Coronary artery (tissue), 2 donors: ENCODE measurements at regions not wholly inside any gene's neighbourhood (a gene's known extent, or its start where the extent isn't known, plus 50 kb on each side); places are given as distances from the start of the nearest gene placed in this dataset.

Experiments used
- DNase-seq: peaks from one replicate; pipeline ENCODE4 v3.0.0-alpha.2; 2017; ENCODE audit warnings: low spot score
- H3K27ac ChIP-seq, 2 donors: fragments of 200-600 bp; sonication (generic); one replicate each; pipeline ENCODE4 v1.5.1; 2016 to 2019
- H3K4me3 ChIP-seq: fragments of 200-600 bp; sonication (generic); 2 replicates; pipeline ENCODE4 v1.5.1; 2016; ENCODE audit warnings: mild to moderate bottlenecking, moderate library complexity
- CTCF ChIP-seq: fragments of 200-600 bp; sonication (generic); IDR thresholded peaks from one replicate; pipeline ENCODE4 v1.5.1; 2019; ENCODE audit warnings: antibody characterized with exemption

- no peak overlapping the region for H3K27ac ChIP-seq
- no peak for TF ChIP-seq CTCF
- no peak overlapping the region for H3K4me3 ChIP-seq
- no peak for DNase-seq
These were observed 78.1 kb upstream of the NEBL start for GRCh38 chr10:20975236-20975635.

- DNase-seq: no peak
- H3K27ac ChIP-seq: no peak overlapping the region
- TF ChIP-seq CTCF: no peak
These were observed 75.8 kb upstream of the NEBL start for GRCh38 chr10:20972925-20973324.

GRCh38 chr10:20971901-20972300 lies 74.8 kb upstream of the NEBL start:
- H3K4me3 ChIP-seq: no peak overlapping the region
- H3K27ac ChIP-seq: no peak overlapping the region
- DNase-seq: no peak
- TF ChIP-seq CTCF: no peak

More at GRCh38 chr10:20972925-20973324, 75.8 kb upstream of the NEBL start:
- no peak overlapping the region for H3K4me3 ChIP-seq

DNA sequence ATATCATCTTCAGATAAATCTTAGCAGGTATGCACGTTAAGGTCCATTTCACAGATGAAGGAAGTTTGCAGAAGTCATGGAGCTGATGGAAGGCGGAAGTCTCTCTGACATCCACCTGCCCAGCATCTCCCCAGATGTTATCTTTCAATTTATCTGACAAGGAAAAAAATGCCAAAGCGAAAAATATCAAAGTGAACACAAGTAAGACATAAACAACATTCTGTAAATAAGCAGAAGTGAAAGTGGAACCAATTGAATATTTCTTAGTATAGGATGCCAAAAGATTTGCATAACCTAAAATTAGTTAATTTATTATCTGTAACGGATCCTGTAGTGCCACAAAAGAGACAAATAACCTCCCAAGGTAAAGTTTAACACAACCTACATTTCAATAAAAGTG lies 73.6 kb upstream of the NEBL start:
- H3K4me3 ChIP-seq: no peak overlapping the region
- TF ChIP-seq CTCF: no peak
- DNase-seq: no peak
- H3K27ac ChIP-seq: no peak overlapping the region

DNA sequence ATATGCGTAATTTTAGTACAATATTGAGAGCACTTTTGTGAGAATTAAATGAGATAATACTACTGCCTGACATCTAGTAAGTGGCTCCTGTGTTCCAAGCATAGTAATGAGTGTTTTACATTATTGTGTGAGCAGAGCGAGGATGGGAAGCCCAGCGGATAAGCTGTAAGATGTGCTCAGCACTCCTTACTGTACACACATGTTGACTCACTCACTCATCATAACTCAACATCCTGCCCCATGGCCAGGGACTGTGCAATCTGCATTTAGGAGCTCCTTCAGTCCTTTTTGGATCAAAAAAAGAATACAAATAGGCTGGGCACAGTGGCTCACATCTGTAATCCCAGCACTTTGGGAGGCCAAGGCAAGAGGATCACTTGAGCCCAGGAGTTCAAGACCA lies 72.9 kb upstream of the NEBL start:
- TF ChIP-seq CTCF: no peak
- Histone ChIP-seq H3K27ac (no peak overlapping the region), H3K4me3 (no peak overlapping the region)
- no peak for DNase-seq

DNA sequence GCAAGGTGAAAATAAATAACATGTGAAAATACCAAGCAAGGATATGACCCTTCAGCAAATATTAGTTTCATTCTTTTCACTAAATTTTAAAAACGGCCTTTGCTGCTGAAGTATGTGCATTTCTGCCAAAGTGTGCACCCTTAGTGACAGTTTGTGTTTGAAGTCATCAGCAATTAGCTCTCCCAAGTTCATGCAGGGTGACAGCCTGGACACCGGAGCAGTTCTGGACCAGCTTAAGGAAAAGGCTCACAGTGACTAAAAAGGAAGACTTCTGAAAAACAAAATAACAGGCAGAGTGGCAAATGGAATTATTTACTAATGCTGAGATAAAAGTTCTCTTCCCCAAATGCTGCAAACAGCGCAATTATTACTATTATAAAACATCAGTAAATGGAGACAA lies 69.3 kb upstream of the NEBL start:
- H3K27ac ChIP-seq: no peak overlapping the region
- TF ChIP-seq CTCF: no peak
- DNase-seq: no peak
- no peak overlapping the region for H3K4me3 ChIP-seq

DNA sequence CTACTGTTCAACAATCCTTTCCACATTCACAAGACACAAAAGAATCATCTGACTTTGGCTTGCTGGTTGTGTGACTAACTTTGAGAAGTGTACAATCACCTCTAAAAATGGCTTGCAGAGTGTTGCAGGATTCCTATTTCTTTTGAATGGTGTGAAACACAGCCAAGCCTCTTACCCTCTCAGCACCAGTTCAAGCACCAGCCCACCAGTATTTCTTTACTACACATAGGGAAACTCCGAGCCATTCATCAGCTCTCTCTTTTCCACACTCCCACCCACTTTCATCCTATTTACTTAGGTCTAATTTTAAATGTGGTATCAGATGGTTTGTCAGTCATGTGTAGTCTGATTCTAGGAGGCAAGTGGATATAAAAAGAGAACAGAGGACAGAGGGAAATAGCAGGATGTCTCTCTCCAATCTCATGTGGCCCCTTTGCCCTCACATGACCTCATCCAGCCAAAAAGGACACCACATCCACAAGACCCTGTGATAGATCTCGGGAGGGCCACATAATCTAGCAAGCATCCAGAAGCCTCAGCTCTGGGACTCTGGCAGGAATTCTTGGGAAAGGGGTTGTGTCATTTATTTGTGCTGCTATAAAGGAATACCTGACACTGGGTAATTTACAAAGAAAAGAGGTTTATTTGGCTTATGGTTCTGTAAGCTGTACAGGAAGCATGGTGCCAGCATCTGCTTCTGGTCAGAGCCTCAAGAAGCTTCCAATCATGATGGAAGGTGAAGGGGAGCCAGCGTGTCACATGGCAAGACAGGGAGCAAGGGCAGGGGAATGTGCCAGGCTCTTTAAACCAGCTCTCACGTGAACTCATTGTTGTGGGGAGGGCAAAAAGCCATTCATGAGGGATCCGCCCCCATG lies 66.8 kb upstream of the NEBL start:
- no peak overlapping the region for H3K27ac ChIP-seq
- TF ChIP-seq CTCF: no peak
- no peak for DNase-seq
- H3K4me3 ChIP-seq: no peak overlapping the region
